ENCODE measurements at regions not wholly inside any gene's neighbourhood (a gene's known extent, or its start where the extent isn't known, plus 50 kb on each side); places are given as distances from the start of the nearest gene placed in this dataset.

GRCh38 chr22:22076361-22076760 lies 93.8 kb upstream of the TOP3B start:
- Histone ChIP-seq H3K9me3 (ENCODE audit: low read length) (no peaks in the 10 kb centered on the region), H3K27ac (ENCODE audit: low read depth, low read length, poor library complexity, severe bottlenecking) (no peak overlapping the region), H3K9ac (ENCODE audit: low read length) (no peak overlapping the region), H3K9me2 (ENCODE audit: low read depth, low read length) (no peaks in the 10 kb centered on the region), H4K20me1 (ENCODE audit: insufficient read depth, low read length) (no peaks in the 10 kb centered on the region), H3K4me3 (ENCODE audit: low read depth, low read length, poor library complexity, severe bottlenecking) (no peak overlapping the region), H3K27me3 (ENCODE audit: insufficient read depth, low read length) (no peaks in the 10 kb centered on the region), H3K79me2 (ENCODE audit: insufficient read depth, low read length) (no peaks in the 10 kb centered on the region), H3K4me2 (ENCODE audit: low read length) (no peak overlapping the region), H3F3A (ENCODE audit: insufficient read depth, low read length) (no peaks in the 10 kb centered on the region), H3K36me3 (ENCODE audit: insufficient read depth, low read length) (no peaks in the 10 kb centered on the region), H3K4me1 (ENCODE audit: insufficient read depth, low read length, severe bottlenecking) (no peaks in the 10 kb centered on the region), H2AFZ (ENCODE audit: low read length) (no peak overlapping the region)
- TF ChIP-seq CTCF (IDR thresholded peaks at IDR 0.05; ENCODE audit: low read length) (no peak), EZH2 (IDR thresholded peaks at IDR 0.05; ENCODE audit: borderline replicate concordance, low read length) (no peak)

DNA sequence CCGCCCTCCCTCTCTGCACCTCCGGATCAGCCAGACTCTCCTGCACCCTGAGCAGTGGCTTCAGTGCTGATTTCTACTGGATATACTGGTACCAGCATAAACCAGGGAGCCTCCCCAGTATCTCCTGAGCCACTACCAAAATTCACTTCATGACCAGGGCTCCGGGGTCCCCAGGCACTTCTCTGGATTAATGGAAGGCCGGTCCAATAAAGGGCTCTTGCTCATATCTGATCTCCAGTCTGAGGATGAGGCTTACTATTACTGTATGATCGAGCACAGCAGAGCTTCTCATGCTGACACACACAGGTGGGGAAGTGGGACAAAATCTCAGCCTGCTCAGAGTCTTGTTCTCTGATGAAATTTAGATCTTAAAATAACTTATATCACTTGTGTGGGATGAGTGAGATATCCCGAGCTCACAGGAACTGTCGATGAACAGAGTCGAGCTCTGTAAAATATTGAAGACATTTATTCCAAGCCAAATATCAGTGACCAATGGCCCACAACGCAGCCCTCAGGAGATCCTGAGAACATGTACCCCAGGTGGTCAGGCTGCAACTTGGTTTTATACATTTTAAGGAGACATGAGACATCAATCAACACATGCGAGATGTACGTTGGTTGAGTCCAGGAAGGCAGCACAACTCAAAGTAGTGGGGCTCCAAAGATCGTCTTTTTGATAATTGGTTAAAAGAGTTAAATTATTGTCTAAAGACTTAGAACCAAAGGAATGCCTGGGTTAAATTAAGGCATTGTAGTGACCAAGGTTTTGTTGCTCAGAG lies 93.0 kb upstream of the TOP3B start:
- no peak overlapping the region for H3K4me2 ChIP-seq (ENCODE audit: low read length)
- H3K9me2 ChIP-seq (ENCODE audit: low read depth, low read length) = no peaks in the 10 kb centered on the region
- no peak overlapping the region for H3K9ac ChIP-seq (ENCODE audit: low read length)
- no peak for TF ChIP-seq CTCF (IDR thresholded peaks at IDR 0.05; ENCODE audit: low read length)
- no peak for TF ChIP-seq EZH2 (IDR thresholded peaks at IDR 0.05; ENCODE audit: borderline replicate concordance, low read length)
- no peak overlapping the region for H3K27ac ChIP-seq (ENCODE audit: low read depth, low read length, poor library complexity, severe bottlenecking)
- no peak overlapping the region for H2AFZ ChIP-seq (ENCODE audit: low read length)
- no peaks in the 10 kb centered on the region for H4K20me1 ChIP-seq (ENCODE audit: insufficient read depth, low read length)
- H3F3A ChIP-seq (ENCODE audit: insufficient read depth, low read length) = no peaks in the 10 kb centered on the region
- H3K9me3 ChIP-seq (ENCODE audit: low read length) = no peaks in the 10 kb centered on the region
- H3K36me3 ChIP-seq (ENCODE audit: insufficient read depth, low read length) = no peaks in the 10 kb centered on the region
- H3K27me3 ChIP-seq (ENCODE audit: insufficient read depth, low read length) = no peaks in the 10 kb centered on the region
- H3K79me2 ChIP-seq (ENCODE audit: insufficient read depth, low read length) = no peaks in the 10 kb centered on the region
- H3K4me3 ChIP-seq (ENCODE audit: low read depth, low read length, poor library complexity, severe bottlenecking) = no peak overlapping the region
- no peaks in the 10 kb centered on the region for H3K4me1 ChIP-seq (ENCODE audit: insufficient read depth, low read length, severe bottlenecking)

- H3K27ac ChIP-seq (ENCODE audit: low read depth, low read length, poor library complexity, severe bottlenecking) = no peak overlapping the region
- no peaks in the 10 kb centered on the region for H3K9me3 ChIP-seq (ENCODE audit: low read length)
- no peaks in the 10 kb centered on the region for H3F3A ChIP-seq (ENCODE audit: insufficient read depth, low read length)
- no peak overlapping the region for H3K9ac ChIP-seq (ENCODE audit: low read length)
- no peaks in the 10 kb centered on the region for H3K27me3 ChIP-seq (ENCODE audit: insufficient read depth, low read length)
- no peak for TF ChIP-seq CTCF (IDR thresholded peaks at IDR 0.05; ENCODE audit: low read length)
- no peak for TF ChIP-seq EZH2 (IDR thresholded peaks at IDR 0.05; ENCODE audit: borderline replicate concordance, low read length)
- H3K4me3 ChIP-seq (ENCODE audit: low read depth, low read length, poor library complexity, severe bottlenecking) = no peak overlapping the region
- no peaks in the 10 kb centered on the region for H3K36me3 ChIP-seq (ENCODE audit: insufficient read depth, low read length)
- no peak overlapping the region for H2AFZ ChIP-seq (ENCODE audit: low read length)
- H3K4me1 ChIP-seq (ENCODE audit: insufficient read depth, low read length, severe bottlenecking) = no peaks in the 10 kb centered on the region
- no peaks in the 10 kb centered on the region for H4K20me1 ChIP-seq (ENCODE audit: insufficient read depth, low read length)
- H3K9me2 ChIP-seq (ENCODE audit: low read depth, low read length) = no peaks in the 10 kb centered on the region
- no peaks in the 10 kb centered on the region for H3K79me2 ChIP-seq (ENCODE audit: insufficient read depth, low read length)
- no peak overlapping the region for H3K4me2 ChIP-seq (ENCODE audit: low read length)
These were observed 92.2 kb upstream of the TOP3B start for GRCh38 chr22:22074634-22075381.

Measured in OCI-LY1 (cell line).